HepG2 (cell line): ENCODE measurements at regions not wholly inside any gene's neighbourhood (a gene's known extent, or its start where the extent isn't known, plus 50 kb on each side); places are given as distances from the start of the nearest gene placed in this dataset.
A peak's percentile ranks its signal among the peaks of the same experiment; 100 is the strongest.

Source experiments
- ASH2L ChIP-seq: fragments of 300-600, 200-600 bp; sonication (generic); IDR thresholded peaks from 2 replicates; pipeline ENCODE4 v1.7.0; 2017; ENCODE audit warnings: low read depth, mild to moderate bottlenecking, moderate library complexity, mixed read lengths, low read length; ENCODE audit not compliant: insufficient read length
- FOXO1 ChIP-seq: sonication (generic); formaldehyde crosslinking; IDR thresholded peaks from 2 replicates; pipeline ENCODE4 v1.4.0; 2020; ENCODE audit warnings: missing genetic modification reagents
- HNF1A ChIP-seq, 2 experiments: sonication (generic) in 1 of 2; formaldehyde crosslinking in 1 of 2; IDR thresholded peaks; 2 replicates each; pipeline versions ENCODE4 v1.4.0 to v1.6.1; 2016 to 2020; ENCODE audit warnings: borderline replicate concordance in 1 of 2, low read depth in 1 of 2, mild to moderate bottlenecking in 1 of 2, missing genetic modification reagents in 1 of 2
- IKZF4 ChIP-seq: sonication (generic); formaldehyde crosslinking; IDR thresholded peaks from 2 replicates; pipeline ENCODE4 v1.5.1; 2020; ENCODE audit warnings: borderline replicate concordance, mild to moderate bottlenecking, low read depth, missing genetic modification reagents; ENCODE audit errors: not compliant biosample characterization
- PHF20 ChIP-seq: sonication (generic); formaldehyde crosslinking; IDR thresholded peaks from 2 replicates; pipeline ENCODE4 v1.5.0; 2020; ENCODE audit warnings: mild to moderate bottlenecking, missing genetic modification reagents
- ZBTB46 ChIP-seq: sonication (generic); formaldehyde crosslinking; IDR thresholded peaks from 2 replicates; pipeline ENCODE4 v1.4.0; 2020; ENCODE audit warnings: mild to moderate bottlenecking, missing genetic modification reagents, borderline replicate concordance
- ZFYVE20 ChIP-seq: sonication (generic); formaldehyde crosslinking; IDR thresholded peaks from 2 replicates; pipeline ENCODE4 v1.8.0; 2023; ENCODE audit warnings: low read depth, mild to moderate bottlenecking, moderate library complexity, missing genetic modification reagents, borderline replicate concordance
- ZNF577 ChIP-seq: sonication (generic); formaldehyde crosslinking; IDR thresholded peaks from 2 replicates; pipeline ENCODE4 v1.4.0; 2020; ENCODE audit warnings: mild to moderate bottlenecking, low read depth, missing genetic modification reagents, borderline replicate concordance
- ZNF598 ChIP-seq: sonication (generic); formaldehyde crosslinking; IDR thresholded peaks from 2 replicates; pipeline ENCODE4 v1.5.1; 2020; ENCODE audit warnings: mild to moderate bottlenecking, missing genetic modification reagents, borderline replicate concordance
- TF ChIP-seq, protein P1 (sequence below): sonication (generic); formaldehyde crosslinking; IDR thresholded peaks from 2 replicates; pipeline ENCODE4 v1.4.0; 2020; ENCODE audit warnings: mild to moderate bottlenecking, missing genetic modification reagents
- TF ChIP-seq, protein P2 (sequence below): sonication (generic); formaldehyde crosslinking; IDR thresholded peaks from 2 replicates; pipeline ENCODE4 v1.5.0; 2020; ENCODE audit warnings: missing genetic modification reagents, mild to moderate bottlenecking, borderline replicate concordance

GRCh38 chr4:114287079-114287696, 307.7 kb upstream of the ARSJ start (continued):
- TF ChIP-seq, protein P1, sequence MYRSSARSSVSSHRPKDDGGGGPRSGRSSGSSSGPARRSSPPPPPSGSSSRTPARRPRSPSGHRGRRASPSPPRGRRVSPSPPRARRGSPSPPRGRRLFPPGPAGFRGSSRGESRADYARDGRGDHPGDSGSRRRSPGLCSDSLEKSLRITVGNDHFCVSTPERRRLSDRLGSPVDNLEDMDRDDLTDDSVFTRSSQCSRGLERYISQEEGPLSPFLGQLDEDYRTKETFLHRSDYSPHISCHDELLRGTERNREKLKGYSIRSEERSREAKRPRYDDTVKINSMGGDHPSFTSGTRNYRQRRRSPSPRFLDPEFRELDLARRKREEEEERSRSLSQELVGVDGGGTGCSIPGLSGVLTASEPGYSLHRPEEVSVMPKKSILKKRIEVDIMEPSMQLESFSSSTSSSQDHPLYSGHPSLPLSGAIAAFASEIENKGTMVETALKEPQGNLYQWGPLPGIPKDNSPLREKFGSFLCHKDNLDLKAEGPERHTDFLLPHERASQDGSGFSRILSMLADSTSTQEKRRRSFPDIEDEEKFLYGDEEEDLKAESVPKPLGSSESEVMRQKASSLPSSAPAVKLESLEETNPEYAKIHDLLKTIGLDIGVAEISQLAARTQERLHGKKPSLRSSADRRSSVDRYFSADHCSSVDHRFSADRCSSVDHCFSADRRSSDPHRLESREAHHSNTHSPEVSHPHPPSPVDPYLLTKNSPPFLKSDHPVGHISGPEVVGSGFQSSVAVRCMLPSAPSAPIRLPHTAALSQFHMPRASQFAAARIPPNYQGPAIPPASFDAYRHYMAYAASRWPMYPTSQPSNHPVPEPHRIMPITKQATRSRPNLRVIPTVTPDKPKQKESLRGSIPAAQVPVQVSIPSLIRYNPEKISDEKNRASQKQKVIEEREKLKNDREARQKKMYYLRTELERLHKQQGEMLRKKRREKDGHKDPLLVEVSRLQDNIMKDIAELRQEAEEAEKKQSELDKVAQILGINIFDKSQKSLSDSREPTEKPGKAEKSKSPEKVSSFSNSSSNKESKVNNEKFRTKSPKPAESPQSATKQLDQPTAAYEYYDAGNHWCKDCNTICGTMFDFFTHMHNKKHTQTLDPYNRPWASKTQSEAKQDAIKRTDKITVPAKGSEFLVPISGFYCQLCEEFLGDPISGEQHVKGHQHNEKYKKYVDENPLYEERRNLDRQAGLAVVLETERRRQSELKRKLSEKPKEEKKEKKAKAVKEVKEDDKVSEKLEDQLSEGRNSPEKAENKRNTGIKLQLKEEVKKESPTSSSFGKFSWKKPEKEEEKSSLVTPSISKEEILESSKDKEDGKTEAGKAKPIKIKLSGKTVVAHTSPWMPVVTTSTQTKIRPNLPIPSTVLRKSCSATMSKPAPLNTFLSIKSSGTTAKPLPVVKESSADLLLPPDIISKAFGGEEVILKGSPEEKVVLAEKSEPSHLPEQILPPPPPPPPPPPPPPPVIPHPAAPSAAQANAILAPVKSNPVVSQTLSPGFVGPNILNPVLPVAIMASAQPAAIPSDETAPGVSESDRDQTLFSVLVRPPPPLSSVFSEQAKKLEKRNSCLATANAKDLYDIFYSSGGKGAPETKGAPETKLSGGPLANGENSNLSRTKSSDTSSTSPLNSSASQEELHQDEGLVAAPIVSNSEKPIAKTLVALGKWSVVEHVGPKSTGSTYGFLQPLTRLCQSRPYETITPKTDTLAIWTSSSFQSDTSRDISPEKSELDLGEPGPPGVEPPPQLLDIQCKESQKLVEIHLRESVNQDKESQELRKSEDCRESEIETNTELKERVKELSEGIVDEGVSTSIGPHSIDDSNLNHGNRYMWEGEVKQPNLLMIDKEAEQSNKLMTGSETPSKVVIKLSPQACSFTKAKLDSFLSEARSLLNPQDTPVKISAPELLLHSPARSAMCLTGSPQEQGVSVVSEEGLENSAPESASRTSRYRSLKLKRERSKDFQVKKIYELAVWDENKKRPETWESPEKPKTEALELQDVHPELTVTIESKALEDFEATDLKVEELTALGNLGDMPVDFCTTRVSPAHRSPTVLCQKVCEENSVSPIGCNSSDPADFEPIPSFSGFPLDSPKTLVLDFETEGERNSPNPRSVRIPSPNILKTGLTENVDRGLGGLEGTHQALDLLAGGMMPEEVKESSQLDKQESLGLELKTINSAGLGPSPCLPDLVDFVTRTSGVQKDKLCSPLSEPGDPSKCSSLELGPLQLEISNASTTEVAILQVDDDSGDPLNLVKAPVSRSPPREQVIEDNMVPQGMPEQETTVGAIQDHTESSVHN: no peak
- TF ChIP-seq ZNF598 (no peak), IKZF4 (CRISPR knock-in tag) (no peak), HNF1A (IDR thresholded peaks at IDR 0.05; ENCODE audit: low read depth) (no peak), HNF1A (CRISPR knock-in tag; IDR thresholded peaks at IDR 0.05; ENCODE audit: borderline replicate concordance) (no peak), FOXO1 (CRISPR knock-in tag) (peak; percentile 76; the same call in 1 of the 2 replicates), ZNF577 (CRISPR knock-in tag) (no peak), ASH2L (peak; percentile 37), ZBTB46 (CRISPR knock-in tag) (no peak), PHF20 (CRISPR knock-in tag) (no peak), ZFYVE20 (CRISPR knock-in tag) (no peak)
- TF ChIP-seq, protein P2, sequence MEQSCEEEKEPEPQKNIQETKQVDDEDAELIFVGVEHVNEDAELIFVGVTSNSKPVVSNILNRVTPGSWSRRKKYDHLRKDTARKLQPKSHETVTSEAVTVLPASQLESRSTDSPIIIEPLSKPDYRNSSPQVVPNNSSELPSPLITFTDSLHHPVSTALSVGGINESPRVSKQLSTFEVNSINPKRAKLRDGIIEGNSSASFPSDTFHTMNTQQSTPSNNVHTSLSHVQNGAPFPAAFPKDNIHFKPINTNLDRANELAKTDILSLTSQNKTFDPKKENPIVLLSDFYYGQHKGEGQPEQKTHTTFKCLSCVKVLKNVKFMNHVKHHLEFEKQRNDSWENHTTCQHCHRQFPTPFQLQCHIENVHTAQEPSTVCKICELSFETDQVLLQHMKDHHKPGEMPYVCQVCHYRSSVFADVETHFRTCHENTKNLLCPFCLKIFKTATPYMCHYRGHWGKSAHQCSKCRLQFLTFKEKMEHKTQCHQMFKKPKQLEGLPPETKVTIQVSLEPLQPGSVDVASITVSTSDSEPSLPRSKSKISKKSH: no peak
